GOT3 (cell line): ENCODE measurements at regions not wholly inside any gene's neighbourhood (a gene's known extent, or its start where the extent isn't known, plus 50 kb on each side); places are given as distances from the start of the nearest gene placed in this dataset.

Source experiments
- DNase-seq: peaks from one replicate; lab custom pipeline; 2025; ENCODE audit warnings: mixed read lengths; lab: John Stamatoyannopoulos, UW

- DNase-seq: no peak
Measured at GRCh38 chr10:64079341-64079740, 558.1 kb downstream of the REEP3 start.

- DNase-seq: no peak
Measured at GRCh38 chr10:64080071-64080470, 558.9 kb downstream of the REEP3 start.

- no peak for DNase-seq
Measured at GRCh38 chr10:64081947-64082482, 560.8 kb downstream of the REEP3 start.

- DNase-seq: no peak
Measured at GRCh38 chr10:64086083-64086767, 565.0 kb downstream of the REEP3 start.

- no peak for DNase-seq
Measured at GRCh38 chr10:64089648-64090047, 568.4 kb downstream of the REEP3 start.

- no peak for DNase-seq
Measured at GRCh38 chr10:64090865-64091264, 569.7 kb downstream of the REEP3 start.

- DNase-seq: no peak
Measured at GRCh38 chr10:64091897-64092296, 570.7 kb downstream of the REEP3 start.

GRCh38 chr10:64093304-64093703, 572.1 kb downstream of the REEP3 start:
- no peak for DNase-seq

- DNase-seq: no peak
Measured at GRCh38 chr10:64093946-64094535, 572.8 kb downstream of the REEP3 start.

GRCh38 chr10:64096941-64097340, 575.7 kb downstream of the REEP3 start:
- DNase-seq: no peak

GRCh38 chr10:64097391-64098122, 576.4 kb downstream of the REEP3 start:
- no peak for DNase-seq

- no peak for DNase-seq
Measured at GRCh38 chr10:64098994-64099393, 577.8 kb downstream of the REEP3 start.

GRCh38 chr10:64101606-64102263, 580.5 kb downstream of the REEP3 start:
- no peak for DNase-seq

- DNase-seq: no peak
Measured at GRCh38 chr10:64102264-64102633, 581.0 kb downstream of the REEP3 start.

- no peak for DNase-seq
Measured at GRCh38 chr10:64102916-64103315, 581.7 kb downstream of the REEP3 start.

- DNase-seq: no peak
Measured at GRCh38 chr10:64103750-64104470, 582.7 kb downstream of the REEP3 start.

GRCh38 chr10:64109926-64110495, 588.8 kb downstream of the REEP3 start:
- no peak for DNase-seq

GRCh38 chr10:64112701-64113355, 591.6 kb downstream of the REEP3 start:
- DNase-seq: no peak

GRCh38 chr10:64113375-64113774, 592.2 kb downstream of the REEP3 start:
- no peak for DNase-seq

GRCh38 chr10:64113792-64114191, 592.6 kb downstream of the REEP3 start:
- DNase-seq: no peak

GRCh38 chr10:64115471-64115870, 594.3 kb downstream of the REEP3 start:
- no peak for DNase-seq
